Stimulated activated CD4-positive, alpha-beta T cell treated with anti-CD3 and anti-CD28 coated beads, Interleukin-2, amount 100 ng/mL, for 48 hours (primary cell): ENCODE measurements at regions not wholly inside any gene's neighbourhood (a gene's known extent, or its start where the extent isn't known, plus 50 kb on each side); places are given as distances from the start of the nearest gene placed in this dataset.
"Not testable (repeated sequence)": the region's sequence is repeated elsewhere in the genome, so short reads cannot be mapped to it uniquely, and the experiment has no call there.

Experiments used
- DNase-seq, 2 donors: peaks; one replicate each; pipeline ENCODE4 v3.0.0-alpha.2; 2020

DNA sequence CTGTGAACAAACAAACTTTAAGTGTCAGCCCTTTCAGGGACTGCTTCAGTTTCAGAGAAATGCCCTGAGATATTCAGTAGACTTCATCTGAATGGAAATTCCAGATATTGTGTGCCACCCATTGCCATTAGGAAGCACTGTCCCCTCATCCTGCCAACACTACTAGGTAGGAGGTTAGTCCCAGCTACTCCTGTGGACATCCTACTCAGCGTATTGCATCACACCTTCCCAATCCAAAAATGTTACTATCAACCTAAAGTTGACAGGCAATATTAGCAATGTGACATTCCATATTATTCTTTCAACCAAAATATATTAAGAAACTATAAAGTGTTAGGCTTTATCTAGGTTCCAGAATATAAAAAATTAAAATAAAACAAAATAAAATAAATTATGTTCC lies 552.0 kb upstream of the ST8SIA4 start:
- no peak for DNase-seq

DNA sequence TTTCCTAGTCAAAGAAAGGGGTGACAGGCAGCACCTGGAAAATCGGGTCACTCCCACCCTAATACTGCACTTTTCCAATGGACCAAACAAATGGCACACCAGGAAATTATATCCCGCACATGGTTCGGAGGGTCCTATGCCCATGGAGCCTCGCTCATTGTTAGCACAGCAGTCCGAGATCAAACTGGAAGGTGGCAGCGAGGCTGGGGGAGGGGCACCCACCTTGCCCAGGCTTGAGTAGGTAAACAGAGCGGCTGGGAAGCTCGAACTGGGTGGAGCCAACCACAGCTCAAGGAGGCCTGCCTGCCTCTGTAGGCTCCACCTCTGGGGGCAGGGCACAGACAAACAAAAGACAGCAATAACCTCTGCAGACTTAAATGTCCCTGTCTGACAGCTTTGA lies 539.2 kb upstream of the ST8SIA4 start:
- DNase-seq, result not testable (repeated sequence)

DNA sequence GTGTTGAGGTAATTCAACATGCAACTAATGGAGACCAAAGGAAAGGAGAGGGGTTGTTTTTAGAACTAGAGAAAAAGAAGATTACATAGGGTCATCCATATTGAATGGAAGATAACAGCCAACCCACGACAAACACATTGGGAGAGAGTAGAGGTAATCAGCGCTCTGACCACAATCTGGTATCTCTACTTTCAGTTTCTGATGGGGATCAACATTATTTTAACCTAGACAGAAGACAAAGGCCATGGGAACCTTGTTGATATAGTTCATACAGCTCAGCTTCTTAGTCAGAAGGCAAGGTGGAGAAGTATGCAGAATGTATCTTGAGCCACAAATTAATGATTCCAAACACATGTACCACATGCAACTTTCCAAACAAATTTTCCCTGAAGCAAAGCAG lies 537.1 kb upstream of the ST8SIA4 start:
- DNase-seq, result no peak

DNA sequence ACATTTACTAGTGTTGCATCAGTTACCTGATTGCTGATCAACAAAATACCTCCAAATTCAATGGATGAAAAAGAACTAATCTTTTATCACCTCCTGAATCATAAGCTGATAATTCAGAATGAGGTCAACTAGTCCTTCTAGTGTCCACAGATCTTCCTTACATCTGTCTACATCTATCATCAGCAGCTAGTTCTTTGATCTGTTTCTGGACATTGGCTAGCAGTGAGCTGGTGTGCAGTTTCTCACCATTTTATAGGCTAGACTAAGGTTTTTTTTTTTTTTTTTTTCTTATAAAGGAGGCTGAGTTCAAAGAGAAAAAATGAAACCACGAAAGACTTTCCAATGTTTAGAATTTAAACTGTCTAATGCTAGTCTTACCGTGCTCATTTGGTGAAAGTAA lies 534.3 kb upstream of the ST8SIA4 start:
- DNase-seq, result no peak

DNA sequence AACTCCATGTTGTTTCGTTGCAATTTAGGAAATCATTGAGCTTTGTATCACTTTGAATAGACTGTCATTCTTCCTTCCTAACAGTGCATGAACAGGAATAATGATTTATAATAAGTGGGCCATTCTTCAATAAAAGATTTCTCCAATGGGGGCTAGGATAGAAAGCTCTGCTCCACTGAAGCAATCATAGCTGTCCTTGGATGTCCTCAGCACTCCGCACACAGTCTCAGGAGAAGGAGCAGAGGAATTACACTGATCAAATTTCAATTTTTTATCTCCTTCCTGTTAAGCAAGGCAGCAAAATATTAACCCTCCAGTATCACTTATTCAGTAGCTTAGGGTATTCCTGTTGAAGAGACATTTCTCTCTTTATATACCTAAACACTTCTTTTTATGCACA lies 532.7 kb upstream of the ST8SIA4 start:
- DNase-seq, result no peak

DNA sequence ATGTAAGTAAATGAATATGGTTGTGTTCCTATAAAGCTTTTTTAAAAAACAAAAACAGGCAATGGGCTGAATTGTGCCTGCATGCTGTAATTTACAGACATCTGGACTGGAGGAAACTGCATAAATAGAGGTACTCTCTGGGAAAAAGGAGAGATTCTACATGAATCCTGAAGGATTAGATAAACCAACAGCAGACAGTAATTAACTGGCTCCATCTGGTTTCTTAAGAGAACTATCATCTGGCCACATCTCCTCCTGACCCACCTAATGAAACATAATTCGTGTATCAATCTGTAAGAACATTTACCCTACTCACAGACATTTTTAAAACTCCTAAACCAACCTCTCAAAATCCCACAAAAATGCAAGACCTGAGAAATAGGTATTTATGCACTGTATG lies 528.1 kb upstream of the ST8SIA4 start:
- DNase-seq, result no peak

DNA sequence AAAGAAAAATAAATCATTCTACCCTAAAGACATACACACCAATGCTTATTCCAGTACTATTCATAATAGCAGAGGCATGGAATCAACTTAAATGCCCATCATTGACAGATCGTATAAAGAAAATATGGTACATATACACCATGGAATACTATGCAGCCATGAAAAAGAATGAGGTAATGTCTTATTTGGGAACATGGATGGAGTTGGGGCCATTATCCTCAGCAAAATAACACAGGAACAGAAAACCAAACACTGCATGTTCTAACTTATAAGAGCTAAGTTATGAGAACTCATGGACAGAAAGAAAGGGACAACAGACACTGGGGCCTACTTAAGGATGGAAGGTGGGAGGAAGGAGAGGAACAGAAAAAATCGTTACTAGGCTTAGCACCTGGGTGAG lies 527.5 kb upstream of the ST8SIA4 start:
- no peak for DNase-seq

DNA sequence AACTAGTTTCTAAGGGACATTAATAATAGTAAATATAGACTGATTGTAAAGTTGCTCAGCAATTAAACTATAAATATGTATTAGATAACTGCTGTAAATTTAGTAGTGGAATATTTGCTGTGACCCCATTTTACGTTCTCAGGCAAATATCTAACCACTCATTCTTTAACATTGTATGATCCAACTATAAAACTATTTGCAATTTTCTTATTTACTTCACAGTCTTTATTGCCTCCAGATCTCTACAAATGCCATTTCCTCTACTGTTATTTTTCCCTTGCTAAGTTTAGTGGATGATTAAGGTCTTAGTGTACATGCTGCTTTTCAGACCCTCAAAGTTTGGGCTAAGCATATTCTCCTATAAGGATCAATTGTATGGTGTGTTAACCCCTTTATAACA lies 526.2 kb upstream of the ST8SIA4 start:
- no peak for DNase-seq

DNA sequence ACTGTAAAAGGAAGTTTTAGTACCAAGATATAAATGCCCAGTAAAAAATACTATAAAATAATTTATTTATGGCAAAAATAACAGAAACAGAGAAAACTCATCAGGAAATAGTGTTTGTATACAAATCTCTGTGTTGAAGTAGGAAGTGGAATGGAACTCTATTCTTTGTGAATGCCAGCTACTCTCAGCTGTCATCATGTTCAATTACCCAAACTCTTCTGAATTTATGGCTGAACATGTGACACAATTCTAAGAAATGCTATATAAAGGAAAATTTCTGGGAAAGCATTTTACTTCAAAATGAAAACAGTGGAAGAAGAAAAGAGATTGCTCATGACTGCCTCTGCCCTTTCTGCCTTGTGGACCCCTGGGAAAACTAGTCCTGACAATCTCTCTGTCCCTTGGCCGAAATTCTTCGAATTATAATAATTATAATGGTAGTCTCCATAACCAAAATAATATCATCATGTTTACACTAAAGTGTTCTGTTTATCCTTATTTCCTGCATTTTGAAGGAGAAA lies 522.3 kb upstream of the ST8SIA4 start:
- no peak for DNase-seq

DNA sequence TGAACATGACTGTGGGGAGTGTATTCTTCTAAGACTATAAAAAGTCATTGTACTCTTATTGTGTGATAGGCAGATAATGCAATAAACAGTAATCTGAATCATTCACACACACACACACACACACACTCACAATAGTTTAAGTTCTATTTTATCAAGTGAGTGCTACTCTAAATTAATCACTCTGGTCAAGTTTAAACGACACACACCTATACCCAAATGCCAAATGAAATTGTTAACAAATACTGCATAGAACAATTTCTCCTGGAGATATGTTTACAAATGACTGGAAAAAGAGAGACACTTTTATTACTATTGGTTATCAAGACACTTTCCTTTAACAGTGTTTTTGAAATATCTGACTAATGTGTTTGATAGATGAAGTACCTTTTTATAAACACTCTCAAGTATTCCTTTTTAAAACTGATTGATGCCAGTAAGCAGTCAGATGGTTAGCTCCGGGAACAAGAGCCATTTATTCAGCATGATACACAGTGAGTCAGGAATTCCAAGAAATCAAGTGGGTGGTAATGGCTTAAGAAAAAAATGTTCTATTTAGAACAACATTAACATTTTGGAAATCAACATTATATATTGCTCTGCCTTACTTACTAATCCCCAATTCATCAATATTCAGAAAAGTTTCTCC lies 521.6 kb upstream of the ST8SIA4 start:
- no peak for DNase-seq

DNA sequence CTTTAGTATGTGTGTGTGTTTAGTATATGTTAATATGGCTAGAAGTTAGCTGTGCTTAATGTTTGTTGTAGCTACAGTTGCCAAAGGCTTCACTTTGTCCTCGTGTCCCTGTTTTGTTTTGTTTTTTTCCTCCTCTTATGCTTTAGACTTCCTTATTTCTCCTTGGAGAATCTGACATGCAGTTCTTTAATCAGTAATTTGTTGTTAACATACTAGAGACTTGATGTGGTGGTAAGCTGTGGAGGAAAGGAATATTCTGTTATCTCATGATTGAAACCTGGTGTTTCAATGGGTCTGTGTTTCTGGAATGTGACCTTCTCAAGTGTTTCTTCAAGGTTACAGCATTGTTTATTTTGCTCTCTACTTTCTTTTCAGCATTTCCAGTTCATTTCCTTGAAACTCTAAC lies 515.6 kb upstream of the ST8SIA4 start:
- no peak for DNase-seq

DNA sequence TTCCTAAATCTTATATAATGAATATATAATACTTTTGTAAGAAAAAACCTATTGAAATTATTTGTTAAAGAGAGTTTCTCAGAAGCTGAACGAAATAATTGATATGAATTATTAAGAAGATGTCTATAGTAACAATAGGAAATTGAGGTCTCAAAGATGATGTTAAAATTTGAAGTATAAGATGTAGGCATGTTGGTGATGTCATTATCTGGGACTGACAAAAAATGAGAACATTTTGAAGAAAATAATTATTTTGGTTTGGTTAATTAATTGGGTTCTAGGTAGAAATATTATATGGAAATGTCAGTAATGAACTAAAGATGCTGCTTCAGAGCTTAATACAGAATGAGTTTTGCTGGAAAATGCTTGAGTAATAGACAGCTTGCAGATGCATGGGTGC lies 501.4 kb upstream of the ST8SIA4 start:
- DNase-seq, result no peak

DNA sequence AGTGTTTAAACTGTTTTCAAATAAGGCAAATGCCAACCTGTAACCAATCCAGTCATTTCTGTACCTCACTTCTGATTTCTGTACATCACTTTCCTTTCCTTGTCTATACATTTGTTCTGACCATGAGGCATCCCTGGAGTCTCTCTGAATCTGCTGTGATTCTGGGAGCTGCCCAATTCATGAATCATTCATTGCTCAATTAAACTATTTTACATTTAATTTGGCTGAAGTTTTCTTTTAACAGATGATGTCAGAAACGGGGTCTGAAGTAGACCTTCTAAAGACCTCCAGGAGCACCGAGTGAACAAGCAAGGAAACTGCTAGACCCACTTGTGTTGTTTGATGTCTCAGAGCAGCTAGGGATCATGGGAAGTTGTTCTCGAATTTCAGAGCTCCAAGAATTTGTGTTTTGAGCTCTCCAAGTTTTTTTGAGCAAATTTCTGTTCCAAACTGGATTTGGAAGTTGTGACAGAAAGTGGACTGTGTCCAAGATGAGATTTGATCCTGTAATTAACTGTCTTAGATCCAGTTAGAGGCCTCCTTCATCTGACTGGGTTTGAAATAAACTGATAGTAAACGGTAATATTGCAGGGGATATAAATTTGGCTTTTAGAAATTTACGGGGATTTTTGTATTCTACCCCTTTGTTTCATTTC lies 490.8 kb upstream of the ST8SIA4 start:
- no peak for DNase-seq

DNA sequence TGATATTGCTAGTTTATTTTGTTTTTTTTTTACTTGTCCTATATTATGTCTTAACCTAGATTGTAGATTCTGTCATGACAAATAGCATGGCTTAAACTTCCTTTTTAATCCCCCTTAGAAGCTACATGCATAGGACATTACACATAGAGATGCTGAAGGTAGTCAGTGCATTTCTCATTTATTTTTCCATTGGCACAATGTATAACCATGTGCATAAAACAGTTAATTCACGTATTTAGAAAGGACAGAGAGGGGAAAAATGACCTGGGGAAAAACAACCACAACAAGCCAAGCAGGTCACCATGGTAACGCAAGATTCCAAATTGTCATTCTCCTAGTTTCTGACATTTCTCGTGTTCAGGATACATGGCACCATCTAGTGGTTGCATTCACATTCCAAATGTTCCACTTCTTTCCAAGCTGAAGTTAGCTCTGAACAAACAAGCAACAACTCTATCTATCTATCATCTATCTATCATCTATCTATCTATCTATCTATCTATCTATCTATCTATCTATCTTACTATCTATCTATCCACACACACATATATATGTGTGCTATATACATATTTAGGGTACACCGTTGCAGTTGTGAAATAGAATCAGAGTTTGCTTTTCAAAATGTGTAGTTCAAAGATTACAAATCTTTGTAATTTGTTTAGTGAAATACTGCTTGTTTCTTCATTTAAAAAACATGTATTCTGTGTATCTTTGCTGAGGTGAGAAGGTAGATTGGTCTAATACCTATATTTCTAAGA lies 487.2 kb upstream of the ST8SIA4 start:
- DNase-seq, result peak in 1 of 2 donors; percentile 1

DNA sequence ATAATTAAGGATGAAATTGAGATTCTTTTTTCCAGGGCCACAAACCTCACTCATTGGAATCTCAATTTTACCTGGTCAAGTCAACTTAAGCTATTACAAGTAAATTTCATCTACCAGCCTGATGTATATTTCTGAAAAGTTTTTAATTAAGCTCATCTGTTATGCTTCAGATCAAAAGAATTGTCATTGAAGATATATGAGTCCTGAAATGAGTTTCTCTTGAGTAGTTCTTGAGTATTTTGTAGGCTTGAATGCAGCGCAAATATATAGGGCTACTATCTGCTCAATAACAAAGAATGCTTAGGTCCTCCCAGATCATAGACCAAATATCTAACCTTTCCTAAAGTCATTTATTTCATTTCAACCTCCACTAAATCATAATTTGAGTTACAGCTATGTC lies 482.2 kb upstream of the ST8SIA4 start:
- no peak for DNase-seq

DNA sequence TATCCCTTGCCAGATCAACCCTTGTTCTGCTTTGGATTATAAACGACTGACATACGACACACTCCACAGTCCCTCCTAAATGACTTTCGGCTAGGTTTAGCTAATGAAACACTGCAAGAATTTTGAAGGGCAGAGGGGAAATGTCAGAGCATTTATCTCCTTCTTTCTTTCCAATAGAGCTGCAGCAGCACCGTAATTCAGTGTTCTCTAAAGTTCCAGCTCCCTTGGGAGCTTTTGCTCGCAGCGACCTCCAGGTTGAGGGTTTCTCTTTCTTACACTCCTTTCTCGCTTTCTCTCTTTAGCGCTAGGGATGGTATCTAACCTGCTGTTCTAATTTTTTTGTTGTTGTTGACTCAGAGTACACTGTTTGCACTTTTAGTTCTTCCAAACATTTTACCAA lies 467.1 kb upstream of the ST8SIA4 start:
- no peak for DNase-seq

DNA sequence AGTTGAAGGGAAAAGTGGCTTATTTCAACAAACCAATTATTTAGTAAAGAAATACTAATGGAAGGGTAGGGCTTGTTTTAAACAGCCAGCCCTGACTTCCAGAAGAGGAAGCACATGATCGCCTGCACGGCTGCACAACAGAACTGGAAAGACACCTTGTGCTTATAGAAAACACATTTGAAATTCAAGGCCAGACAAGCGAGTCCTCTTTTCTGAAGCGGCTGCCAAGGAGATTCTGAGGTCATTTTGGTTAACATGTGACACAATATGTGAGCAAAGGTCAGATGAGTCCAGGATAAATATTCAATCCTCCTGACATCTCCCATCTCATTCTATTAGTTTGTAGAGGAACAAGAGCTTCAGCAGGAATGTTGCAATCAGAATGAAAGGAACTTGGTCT lies 461.4 kb upstream of the ST8SIA4 start:
- DNase-seq, result no peak

DNA sequence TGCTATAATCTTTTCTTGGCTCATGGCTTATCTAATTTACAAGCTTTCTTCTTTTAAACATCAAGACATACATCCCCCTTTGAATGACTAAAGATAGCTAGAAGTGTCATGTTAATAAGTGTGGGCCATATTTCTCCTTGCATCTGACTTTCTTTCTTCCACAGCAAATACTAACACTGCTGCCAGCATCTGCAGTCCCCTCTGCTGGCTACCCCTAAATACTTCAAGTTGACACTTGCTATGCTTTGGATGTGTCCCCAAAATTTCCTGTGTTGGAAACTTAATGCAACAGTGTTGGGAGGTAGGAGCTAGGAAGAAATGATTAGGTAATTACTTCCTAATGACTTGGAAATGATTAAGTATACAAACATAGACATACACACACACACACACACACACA lies 459.0 kb upstream of the ST8SIA4 start:
- DNase-seq, result no peak

DNA sequence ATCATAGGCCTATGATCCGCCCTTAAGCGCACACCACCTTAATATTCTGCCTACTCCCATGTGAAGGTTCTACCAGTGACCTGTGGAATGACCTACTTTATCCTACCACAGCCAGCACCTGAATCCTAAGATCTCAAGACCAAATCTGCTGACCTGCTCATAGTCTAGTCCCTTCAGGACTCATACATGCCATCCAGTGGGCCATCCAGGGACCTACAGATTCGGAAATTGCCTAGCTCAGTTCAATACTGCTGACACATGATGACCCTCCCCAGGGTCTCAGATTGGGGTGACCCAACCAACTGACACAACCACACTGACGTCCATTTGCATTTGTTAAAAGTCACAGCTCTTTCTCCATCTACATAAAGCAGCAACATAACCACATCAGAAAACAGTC lies 443.8 kb upstream of the ST8SIA4 start:
- no peak for DNase-seq

DNA sequence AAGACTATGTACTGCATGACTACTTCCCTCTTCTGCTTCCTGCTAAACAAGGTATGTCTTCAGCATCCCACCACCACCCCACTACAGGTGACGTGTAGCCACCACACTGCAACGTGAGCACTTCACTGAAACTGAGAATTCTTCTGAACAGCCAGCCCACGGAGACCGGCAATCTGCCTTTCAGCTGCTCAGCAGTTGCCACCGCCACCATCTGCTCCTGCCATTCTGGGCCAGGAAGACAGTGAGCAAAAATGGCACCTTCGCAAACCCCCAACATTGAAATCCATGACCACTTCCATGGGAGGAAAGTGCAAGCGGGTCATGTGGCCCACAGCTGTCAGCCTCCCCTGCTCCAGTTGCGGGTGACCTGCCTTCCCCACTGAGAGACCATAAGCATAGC lies 443.4 kb upstream of the ST8SIA4 start:
- no peak for DNase-seq

DNA sequence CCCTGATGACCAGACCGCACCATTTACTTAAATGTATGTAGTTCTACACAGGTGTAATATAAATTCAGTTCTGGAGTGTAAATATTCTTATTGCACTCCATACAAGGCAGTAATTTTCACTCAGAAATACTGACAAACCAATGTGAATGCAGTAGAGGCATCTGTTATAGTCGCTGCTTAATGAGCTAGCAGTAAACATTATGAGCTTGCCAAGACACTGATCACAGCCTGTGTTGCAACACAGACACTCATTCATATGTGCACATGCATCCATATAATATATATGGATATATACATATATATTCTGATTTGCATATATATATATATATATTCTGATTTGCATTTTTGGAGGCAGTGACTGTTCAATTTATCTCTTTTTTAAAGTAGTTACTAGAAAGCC lies 435.1 kb upstream of the ST8SIA4 start:
- no peak for DNase-seq

DNA sequence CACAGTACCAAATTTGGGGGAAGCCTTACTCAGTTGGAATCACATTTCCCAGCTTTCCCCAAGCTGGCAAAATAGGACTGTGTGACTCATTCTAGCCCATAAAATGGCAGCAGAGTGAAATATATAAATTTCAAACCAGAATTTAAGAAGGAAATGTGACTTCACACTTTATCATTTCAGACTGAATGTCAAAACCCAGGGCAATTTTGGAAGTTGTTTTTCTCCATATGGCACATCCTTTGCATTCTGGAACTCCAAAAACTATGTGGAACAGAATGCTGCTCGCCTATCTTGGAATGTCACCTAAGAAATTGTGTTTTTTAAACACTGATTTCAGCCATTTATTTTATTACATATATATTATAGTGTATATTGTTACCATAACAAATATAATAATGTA lies 424.7 kb upstream of the ST8SIA4 start:
- no peak for DNase-seq

DNA sequence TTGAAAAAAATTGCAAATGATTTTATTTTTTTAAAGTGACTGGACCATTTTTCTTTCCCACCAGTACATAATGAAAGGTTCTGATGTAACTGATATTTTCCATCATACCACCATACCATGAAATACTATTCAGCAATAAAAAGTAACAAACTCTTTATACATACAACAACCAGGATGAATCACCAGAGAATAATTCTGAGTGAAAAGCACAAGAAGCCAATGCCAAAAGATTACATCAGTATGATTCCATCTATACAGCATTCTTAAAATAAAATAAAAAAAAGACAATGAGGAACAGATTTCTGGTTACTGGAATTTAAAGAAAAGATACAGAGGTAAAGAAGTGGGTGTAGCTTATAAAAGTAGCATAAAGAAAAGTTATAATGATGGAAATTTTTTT lies 423.7 kb upstream of the ST8SIA4 start:
- no peak for DNase-seq

DNA sequence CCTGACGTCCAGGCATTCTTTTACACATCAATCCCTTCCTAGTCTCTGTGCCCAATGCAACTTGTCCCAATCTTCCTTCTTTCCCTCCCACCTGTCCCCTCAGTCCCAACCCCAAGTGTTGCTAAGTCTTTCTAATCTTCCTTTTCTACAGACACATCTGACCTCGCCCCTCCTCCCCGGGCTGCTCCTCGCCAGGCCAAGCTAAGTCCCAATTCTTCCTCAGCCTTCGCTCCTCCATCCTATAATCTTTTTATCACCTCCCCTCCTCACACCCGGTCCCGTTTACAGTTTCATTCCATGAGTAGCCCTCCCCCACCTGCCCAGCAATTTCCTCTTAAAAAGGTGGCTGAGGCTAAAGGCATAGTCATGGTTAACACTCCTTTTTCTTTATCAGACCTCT lies 413.3 kb upstream of the ST8SIA4 start:
- not testable (repeated sequence) for DNase-seq
